ENCODE measurements at regions not wholly inside any gene's neighbourhood (a gene's known extent, or its start where the extent isn't known, plus 50 kb on each side); places are given as distances from the start of the nearest gene placed in this dataset.

- Histone ChIP-seq H2BK15ac (ENCODE audit: low read depth, low read length) (no peak overlapping the region), H3K18ac (ENCODE audit: insufficient read length, low read depth, low read length) (no peak overlapping the region), H3K23ac (ENCODE audit: insufficient read length, low read depth, low read length) (no peak overlapping the region), H3K4ac (ENCODE audit: low read depth, low read length) (no peak overlapping the region), H3K27ac (ENCODE audit: insufficient read length, low read depth, low read length) (no peak overlapping the region), H2BK5ac (ENCODE audit: insufficient read length, low read length) (no peak overlapping the region), H4K20me1 (ENCODE audit: control insufficient read depth, insufficient read depth, insufficient read length) (no peaks in the 10 kb centered on the region), H3K14ac (ENCODE audit: insufficient read depth, low read length) (no peak overlapping the region), H3K9ac (ENCODE audit: extremely low read depth, insufficient read length, low read length) (no peak overlapping the region), H2BK120ac (ENCODE audit: low read depth, low read length, poor library complexity, severe bottlenecking) (no peak overlapping the region), H3K23me2 (ENCODE audit: insufficient read length, low read depth, low read length, poor library complexity, severe bottlenecking) (no peaks in the 10 kb centered on the region), H2BK12ac (ENCODE audit: insufficient read length, low read depth, low read length) (no peak overlapping the region), H3K4me2 (ENCODE audit: insufficient read depth, insufficient read length, low read length) (no peak overlapping the region), H3T11ph (ENCODE audit: low read length) (no peak overlapping the region), H3K56ac (ENCODE audit: insufficient read length, low read depth, low read length) (no peak overlapping the region), H3K9me3 (ENCODE audit: control insufficient read depth, low read depth, low read length) (no peaks in the 10 kb centered on the region), H2AFZ (ENCODE audit: low read length) (no peak overlapping the region), H3K79me1 (ENCODE audit: insufficient read depth, low read depth, low read length, poor library complexity, severe bottlenecking) (no peaks in the 10 kb centered on the region), H4K8ac (replicated peaks; ENCODE audit: insufficient read length, low read depth, low read length) (no peak overlapping the region), H3K79me2 (ENCODE audit: insufficient read depth, low read length) (no peaks in the 10 kb centered on the region), H3K4me1 (ENCODE audit: insufficient read depth, low read length) (peaks cover 3% of the 10 kb centered on the region; the same call in 1 of the 2 replicates), H2BK20ac (ENCODE audit: low read depth, low read length, poor library complexity, severe bottlenecking) (no peak overlapping the region), H2AK5ac (ENCODE audit: insufficient read length, low read length) (no peak overlapping the region), H4K91ac (ENCODE audit: insufficient read length, low read depth, low read length) (peak overlapping the region; percentile 53), H3K27me3 (ENCODE audit: insufficient read depth, low read length) (no peaks in the 10 kb centered on the region), H4K5ac (ENCODE audit: insufficient read length, low read depth, low read length) (no peak overlapping the region)
- peaks cover 0 to 4% (median 4%) of the 10 kb centered on the region in 3 experiments; a peak in 2 of 7 replicates for H3K36me3 Mint-ChIP-seq (ENCODE audit: insufficient read depth in 1 of 3, low read depth in 3 of 3)
- H3K27me3 Mint-ChIP-seq (ENCODE audit: low read depth), result peaks cover 1% of the 10 kb centered on the region; the same call in 1 of the 2 replicates
- H3K4me1 Mint-ChIP-seq, result peaks cover 24 to 26% of the 10 kb centered on the region in 2 experiments
- no peak for DNase-seq
- H3K9me3 Mint-ChIP-seq, result peaks cover 0 to 3% of the 10 kb centered on the region in 2 experiments; a peak in 1 of 5 replicates
- H3K27ac Mint-ChIP-seq, result peak overlapping the region in 2 of 3 experiments; percentile 11 to 24; a peak in 2 of 7 replicates
- H3K4me3 Mint-ChIP-seq, result no peak overlapping the region
- WGBS (ENCODE audit: extremely low coverage, insufficient read length, low lambda C conversion rate), result no CpG with 5 or more reads among the region's 7 CpGs
- TF ChIP-seq CTCF (conservative IDR thresholded peaks at IDR 0.05), result no peak
Measured at GRCh38 chr12:124188084-124188483, 106.8 kb upstream of the RFLNA start.

All from H9 (cell line).